K562 (cell line): ENCODE measurements at regions not wholly inside any gene's neighbourhood (a gene's known extent, or its start where the extent isn't known, plus 50 kb on each side); places are given as distances from the start of the nearest gene placed in this dataset.

Source experiments
- ATAC-seq: fragments of 200-7000 bp; cut with Tn5 transposase; 3 replicates; pipeline ENCODE4 v1.9.1; 2020; ENCODE audit warnings: moderate library complexity
- BruUV-seq: library from RNA; stranded (reverse); fragments of 400-500 nt; replicated peaks from 2 replicates; lab custom pipeline; 2021; lab: Mats Ljungman, UMichigan
- CTCF ChIA-PET: fragments of 300-600 bp; formaldehyde crosslinking; extraction: SDS; loops from one replicate; lab custom pipeline; 2021; ENCODE audit warnings: low intra/inter-chr PET ratio; lab: Yijun Ruan, JAX
- POLR2A ChIA-PET: fragments of 300-600, 350-650 bp; sonication (Branson Sonifier 250); formaldehyde crosslinking; extraction: SDS; loops from one replicate; lab custom pipeline; 2021; ENCODE audit warnings: antibody characterized with exemption, inconsistent platforms; lab: Yijun Ruan, JAX
- DNase-seq, 4 experiments: peaks; one replicate each; pipeline versions ENCODE4 v3.0.0 to v3.0.0-alpha.2; 2011 to 2018; ENCODE audit warnings: low spot score in 3 of 4, mixed read lengths in 3 of 4; ENCODE audit errors: extremely low read depth in 1 of 4
- FAIRE-seq: peaks from 2 replicates; lab custom pipeline; 2011; peaks lifted over from hg19 to GRCh38; lab: Jason Lieb, UNC
- H2AFZ ChIP-seq: 2 replicates; pipeline ENCODE4 v1.6.0; 2011; ENCODE audit warnings: low read depth, low read length, control low read depth, inconsistent platforms
- H3K27ac ChIP-seq: fragments of 200-600 bp; 3 replicates; pipeline ENCODE4 v1.8.0; 2011; ENCODE audit warnings: low read depth, mild to moderate bottlenecking, control low read depth, inconsistent platforms, low read length, moderate library complexity, mixed read lengths; ENCODE audit errors: extremely low read depth
- H3K27me3 ChIP-seq, 2 experiments: fragments of 300-600 bp in 1 of 2; 2 replicates in 1 of 2; 3 replicates in 1 of 2; pipeline versions ENCODE4 v1.6.0 to v1.8.0; 2011; ENCODE audit warnings: inconsistent platforms in 2 of 2, low read length in 2 of 2, mild to moderate bottlenecking in 1 of 2, mixed read lengths in 1 of 2, moderate library complexity in 1 of 2; ENCODE audit not compliant: control insufficient read depth in 2 of 2, insufficient read depth in 2 of 2
- H3K36me3 ChIP-seq: fragments of 300-600 bp; 3 replicates; pipeline ENCODE4 v1.8.0; 2011; ENCODE audit warnings: mild to moderate bottlenecking, low read length, inconsistent platforms; ENCODE audit not compliant: control insufficient read depth, insufficient read depth
- H3K4me1 ChIP-seq, 2 experiments: fragments of 200-600 bp in 1 of 2; replicated peaks in 1 of 2; 2 replicates in 1 of 2; 3 replicates in 1 of 2; pipeline versions ENCODE4 v1.5.1 to v1.8.0; 2011; ENCODE audit warnings: inconsistent platforms in 2 of 2, low read length in 2 of 2, mild to moderate bottlenecking in 1 of 2, mixed read lengths in 1 of 2, moderate library complexity in 1 of 2; ENCODE audit not compliant: control insufficient read depth in 2 of 2, insufficient read depth in 2 of 2
- H3K4me2 ChIP-seq: 2 replicates; pipeline ENCODE4 v1.6.1; 2011; ENCODE audit warnings: low read length, control low read depth, inconsistent platforms, mixed read lengths; ENCODE audit not compliant: insufficient read depth
- H3K4me3 ChIP-seq: fragments of 200-600 bp; sonication (generic), shearing (Covaris generic); 2 replicates; pipeline ENCODE4 v1.5.1; 2016; ENCODE audit warnings: control low read depth, inconsistent platforms
- H3K79me2 ChIP-seq: fragments of 200-600 bp; 3 replicates; pipeline ENCODE4 v1.8.0; 2011; ENCODE audit warnings: low read length, inconsistent platforms; ENCODE audit not compliant: control insufficient read depth, insufficient read depth
- H3K9ac ChIP-seq, 2 experiments: 2 replicates each; pipeline versions ENCODE4 v1.6.0 to v1.6.1; 2011; ENCODE audit warnings: low read depth in 2 of 2, low read length in 2 of 2, control low read depth in 1 of 2, inconsistent platforms in 1 of 2, mild to moderate bottlenecking in 1 of 2, mixed read lengths in 1 of 2; ENCODE audit not compliant: insufficient read depth in 1 of 2
- H3K9me1 ChIP-seq: one replicate; pipeline ENCODE4 v1.6.0; 2011; ENCODE audit warnings: inconsistent platforms, mild to moderate bottlenecking, low read length, moderate library complexity; ENCODE audit not compliant: control insufficient read depth, insufficient read depth
- H3K9me3 ChIP-seq: replicated peaks from 2 replicates; pipeline ENCODE4 v1.5.1; 2011; ENCODE audit warnings: low read depth, low read length, inconsistent platforms; ENCODE audit not compliant: control insufficient read depth, insufficient read depth
- H4K20me1 ChIP-seq: replicated peaks from 2 replicates; pipeline ENCODE4 v1.6.1; 2011; ENCODE audit warnings: low read length, inconsistent platforms, mixed read lengths; ENCODE audit not compliant: control insufficient read depth, insufficient read depth
- CEBPB ChIP-seq: fragments of 450-650 bp; IDR thresholded peaks from 2 replicates; pipeline ENCODE4 v1.6.1; 2016; ENCODE audit warnings: missing genetic modification characterization, missing compliant biosample characterization
- CHD4 ChIP-seq: fragments of 200-600 bp; sonication (generic); IDR thresholded peaks from 3 replicates; pipeline ENCODE4 v1.6.1; 2012; ENCODE audit warnings: low read depth, mild to moderate bottlenecking, mixed read lengths, low read length, inconsistent platforms; ENCODE audit not compliant: insufficient read depth, insufficient replicate concordance, poor library complexity, severe bottlenecking
- DDX20 ChIP-seq: fragments of 450-650 bp; IDR thresholded peaks from 2 replicates; pipeline ENCODE4 v1.6.1; 2016; ENCODE audit warnings: missing genetic modification characterization, low read depth, mild to moderate bottlenecking, missing compliant biosample characterization, moderate library complexity
- ELF2 ChIP-seq: fragments of 250-450 bp; sonication (Bioruptor Pico); IDR thresholded peaks from 2 replicates; pipeline ENCODE4 v1.5.0; 2021; ENCODE audit warnings: mild to moderate bottlenecking
- FOXA3 ChIP-seq, 2 experiments: fragments of 450-650 bp in 1 of 2; sonication (generic) in 1 of 2; formaldehyde crosslinking; IDR thresholded peaks in 1 of 2; conservative IDR thresholded peaks in 1 of 2; 2 replicates each; pipeline versions ENCODE4 v1.4.0 to v1.8.0; 2020 to 2022; ENCODE audit warnings: mild to moderate bottlenecking in 2 of 2, missing genetic modification reagents in 1 of 2
- GATAD2B ChIP-seq: fragments of 450-650 bp; IDR thresholded peaks from 2 replicates; pipeline ENCODE4 v1.6.1; 2017; ENCODE audit warnings: mild to moderate bottlenecking, borderline replicate concordance
- HCFC1 ChIP-seq: IDR thresholded peaks from 2 replicates; pipeline ENCODE4 v1.6.1; 2012; ENCODE audit warnings: low read depth, low read length, improper control_type of control experiment
- HSF4 ChIP-seq: fragments of 250-450 bp; sonication (Bioruptor Pico); IDR thresholded peaks from 2 replicates; pipeline ENCODE4 v2.1.2; 2022; ENCODE audit warnings: mild to moderate bottlenecking, moderate library complexity, borderline replicate concordance
- PYGO2 ChIP-seq: fragments of 450-650 bp; IDR thresholded peaks from 2 replicates; pipeline ENCODE4 v1.6.1; 2016; ENCODE audit warnings: mild to moderate bottlenecking, missing genetic modification characterization, moderate library complexity, missing compliant biosample characterization
- RFX5 ChIP-seq: IDR thresholded peaks from 2 replicates; pipeline ENCODE4 v1.6.1; 2011; ENCODE audit warnings: low read depth, mild to moderate bottlenecking, improper control_type of control experiment, low read length
- ZBTB34 ChIP-seq: fragments of 250-450 bp; sonication (Bioruptor Pico); IDR thresholded peaks from 2 replicates; pipeline ENCODE4 v1.8.0; 2021; ENCODE audit warnings: mild to moderate bottlenecking, moderate library complexity
- ZNF174 ChIP-seq: fragments of 250-450 bp; sonication (Bioruptor Pico); IDR thresholded peaks from 2 replicates; pipeline ENCODE4 v1.4.0; 2020; ENCODE audit warnings: mild to moderate bottlenecking
- ZSCAN29 ChIP-seq: fragments of 450-650 bp; IDR thresholded peaks from 2 replicates; pipeline ENCODE4 v1.6.1; 2017
- ZZZ3 ChIP-seq: fragments of 450-650 bp; IDR thresholded peaks from 2 replicates; pipeline ENCODE4 v1.6.1; 2016; ENCODE audit warnings: antibody characterized with exemption, mild to moderate bottlenecking, moderate library complexity
- WGBS: fragments of 100-300 bp; shearing (Covaris generic); methylation state at CpG from one replicate; pipeline ENCODE4 v1.1.6; 2016; ENCODE audit warnings: low coverage, mixed read lengths; ENCODE audit not compliant: insufficient coverage; ENCODE audit errors: missing lambda C conversion rate; 5-methylcytosine and 5-hydroxymethylcytosine counted together
- in situ Hi-C: fragments of 300-500 bp; cut with MboI; formaldehyde crosslinking; loops from 4 replicates; pipeline ENCODE4 v1.15.0; 2018; ENCODE audit warnings: inconsistent platforms, mixed read lengths
- intact Hi-C: fragments of 100-400 bp; cut with micrococcal nuclease; formaldehyde crosslinking; loops from 2 replicates; pipeline ENCODE4 v1.14.2; 2022
- TF ChIP-seq, protein P1 (sequence below): fragments of 250-450 bp; sonication (Bioruptor Pico); IDR thresholded peaks from 2 replicates; pipeline ENCODE4 v1.8.0; 2022; ENCODE audit warnings: moderate library complexity, mild to moderate bottlenecking, inconsistent platforms
- TF ChIP-seq, protein P2 (sequence below): fragments of 250-450 bp; sonication (Bioruptor Pico); IDR thresholded peaks from 2 replicates; pipeline ENCODE4 v1.4.0; 2020; ENCODE audit warnings: mild to moderate bottlenecking, moderate library complexity, borderline replicate concordance

GRCh38 chr3:147872568-147872967 is 463.4 kb downstream of the ZIC1 start (continued):
- TF ChIP-seq ZBTB34 (CRISPR knock-in tag) (no peak), GATAD2B (no peak), HCFC1 (no peak), FOXA3 (CRISPR knock-in tag; conservative IDR thresholded peaks at IDR 0.05 in 1 of 2, IDR thresholded peaks at IDR 0.05 in 1 of 2) (no peak), ELF2 (no peak), RFX5 (no peak), DDX20 (tag) (no peak), ZZZ3 (no peak), CEBPB (tag) (no peak)
- TF ChIP-seq, protein P1, sequence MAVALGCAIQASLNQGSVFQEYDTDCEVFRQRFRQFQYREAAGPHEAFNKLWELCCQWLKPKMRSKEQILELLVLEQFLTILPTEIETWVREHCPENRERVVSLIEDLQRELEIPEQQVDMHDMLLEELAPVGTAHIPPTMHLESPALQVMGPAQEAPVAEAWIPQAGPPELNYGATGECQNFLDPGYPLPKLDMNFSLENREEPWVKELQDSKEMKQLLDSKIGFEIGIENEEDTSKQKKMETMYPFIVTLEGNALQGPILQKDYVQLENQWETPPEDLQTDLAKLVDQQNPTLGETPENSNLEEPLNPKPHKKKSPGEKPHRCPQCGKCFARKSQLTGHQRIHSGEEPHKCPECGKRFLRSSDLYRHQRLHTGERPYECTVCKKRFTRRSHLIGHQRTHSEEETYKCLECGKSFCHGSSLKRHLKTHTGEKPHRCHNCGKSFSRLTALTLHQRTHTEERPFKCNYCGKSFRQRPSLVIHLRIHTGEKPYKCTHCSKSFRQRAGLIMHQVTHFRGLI (CRISPR knock-in tag): no peak

DNA sequence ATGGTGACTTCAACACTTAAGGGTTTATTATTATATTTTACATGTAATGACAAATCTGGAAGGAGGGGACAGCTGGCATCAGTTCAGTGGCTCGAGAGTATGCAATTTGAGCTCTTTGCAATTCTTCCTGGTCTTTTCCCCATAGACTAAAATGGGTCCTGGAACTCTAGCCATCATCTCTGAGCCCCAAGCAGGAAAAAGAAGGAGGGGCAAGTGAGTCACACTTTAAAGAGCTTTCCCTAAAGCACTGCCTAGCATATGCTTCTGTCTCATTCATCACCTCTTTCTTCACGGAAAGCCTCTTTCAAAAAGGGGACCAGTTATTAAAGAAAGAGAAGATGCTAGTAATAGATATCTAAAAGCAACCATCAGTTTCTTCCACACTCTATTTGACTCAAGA is 466.3 kb downstream of the ZIC1 start:
- ATAC-seq: no peak
- TF ChIP-seq PYGO2 (tag) (no peak), HSF4 (no peak), ZSCAN29 (no peak), CHD4 (no peak), ZNF174 (CRISPR knock-in tag) (no peak)
- TF ChIP-seq, protein P2, sequence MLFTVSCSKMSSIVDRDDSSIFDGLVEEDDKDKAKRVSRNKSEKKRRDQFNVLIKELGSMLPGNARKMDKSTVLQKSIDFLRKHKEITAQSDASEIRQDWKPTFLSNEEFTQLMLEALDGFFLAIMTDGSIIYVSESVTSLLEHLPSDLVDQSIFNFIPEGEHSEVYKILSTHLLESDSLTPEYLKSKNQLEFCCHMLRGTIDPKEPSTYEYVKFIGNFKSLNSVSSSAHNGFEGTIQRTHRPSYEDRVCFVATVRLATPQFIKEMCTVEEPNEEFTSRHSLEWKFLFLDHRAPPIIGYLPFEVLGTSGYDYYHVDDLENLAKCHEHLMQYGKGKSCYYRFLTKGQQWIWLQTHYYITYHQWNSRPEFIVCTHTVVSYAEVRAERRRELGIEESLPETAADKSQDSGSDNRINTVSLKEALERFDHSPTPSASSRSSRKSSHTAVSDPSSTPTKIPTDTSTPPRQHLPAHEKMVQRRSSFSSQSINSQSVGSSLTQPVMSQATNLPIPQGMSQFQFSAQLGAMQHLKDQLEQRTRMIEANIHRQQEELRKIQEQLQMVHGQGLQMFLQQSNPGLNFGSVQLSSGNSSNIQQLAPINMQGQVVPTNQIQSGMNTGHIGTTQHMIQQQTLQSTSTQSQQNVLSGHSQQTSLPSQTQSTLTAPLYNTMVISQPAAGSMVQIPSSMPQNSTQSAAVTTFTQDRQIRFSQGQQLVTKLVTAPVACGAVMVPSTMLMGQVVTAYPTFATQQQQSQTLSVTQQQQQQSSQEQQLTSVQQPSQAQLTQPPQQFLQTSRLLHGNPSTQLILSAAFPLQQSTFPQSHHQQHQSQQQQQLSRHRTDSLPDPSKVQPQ (CRISPR knock-in tag): no peak

More for the DNA sequence above, 466.3 kb downstream of the ZIC1 start:
- no peak for FAIRE-seq
- ChIA-PET POLR2A (no interaction called here), CTCF (no interaction called here)
- 0% methylated on average over 2 of the region's 2 CpGs for WGBS
- Histone ChIP-seq H3K4me2 (no peak overlapping the region), H4K20me1 (no peaks in the 10 kb centered on the region), H3K27me3 (no peaks in the 10 kb centered on the region), H2AFZ (no peak overlapping the region), H3K4me3 (no peak overlapping the region), H3K36me3 (no peaks in the 10 kb centered on the region), H3K9me3 (0 out of 2 replicates have a peak, but pooled peaks cover 2% of the 10 kb centered on the region), H3K9ac (no peak overlapping the region), H3K27ac (no peak overlapping the region), H3K4me1 (no peaks in the 10 kb centered on the region), H3K79me2 (no peaks in the 10 kb centered on the region), H3K9me1 (no peaks in the 10 kb centered on the region)
- BruUV-seq: no TSS peak
- in situ Hi-C loops (no loop called here), intact Hi-C loops (no loop called here)
- DNase-seq: no peak
